NCI-H524 (cell line): ENCODE measurements at regions not wholly inside any gene's neighbourhood (a gene's known extent, or its start where the extent isn't known, plus 50 kb on each side); places are given as distances from the start of the nearest gene placed in this dataset.

Experiments used
- DNase-seq, 2 experiments: peaks; one replicate each; lab custom pipeline; 2025; lab: John Stamatoyannopoulos, UW

GRCh38 chr14:97581016-97581415 lies 783.8 kb downstream of the VRK1 start:
- no peak for DNase-seq

GRCh38 chr14:97582022-97582421 lies 784.8 kb downstream of the VRK1 start:
- no peak for DNase-seq

- DNase-seq, result peak in 1 of 2 experiments; percentile 13
These were observed 787.3 kb downstream of the VRK1 start for GRCh38 chr14:97584528-97584927.

GRCh38 chr14:97592341-97592980 lies 795.3 kb downstream of the VRK1 start:
- no peak for DNase-seq

GRCh38 chr14:97594306-97594705 lies 797.1 kb downstream of the VRK1 start:
- no peak for DNase-seq

GRCh38 chr14:97602438-97603117 lies 805.4 kb downstream of the VRK1 start:
- no peak for DNase-seq

GRCh38 chr14:97603201-97603600 lies 806.0 kb downstream of the VRK1 start:
- DNase-seq, result no peak

- DNase-seq, result no peak
These were observed 807.5 kb downstream of the VRK1 start for GRCh38 chr14:97604731-97605130.

- DNase-seq, result no peak
These were observed 821.2 kb downstream of the VRK1 start for GRCh38 chr14:97618401-97618800.

- DNase-seq, result no peak
These were observed 821.9 kb downstream of the VRK1 start for GRCh38 chr14:97618917-97619690.

GRCh38 chr14:97620066-97620465 lies 822.9 kb downstream of the VRK1 start:
- no peak for DNase-seq

GRCh38 chr14:97624985-97625384 lies 827.8 kb downstream of the VRK1 start:
- no peak for DNase-seq

GRCh38 chr14:97625477-97625876 lies 828.3 kb downstream of the VRK1 start:
- DNase-seq, result peak; percentile 25 to 71

GRCh38 chr14:97626088-97626487 lies 828.9 kb downstream of the VRK1 start:
- peak; percentile 34 to 73 for DNase-seq

- no peak for DNase-seq
These were observed 833.1 kb downstream of the VRK1 start for GRCh38 chr14:97630249-97630648.

- peak in 1 of 2 experiments; percentile 13 for DNase-seq
These were observed 836.1 kb downstream of the VRK1 start for GRCh38 chr14:97633131-97633738.

- peak; percentile 67 to 76 for DNase-seq
These were observed 837.6 kb downstream of the VRK1 start for GRCh38 chr14:97634751-97635150.

GRCh38 chr14:97638864-97639263 lies 841.7 kb downstream of the VRK1 start:
- DNase-seq, result no peak

GRCh38 chr14:97640031-97640430 lies 842.8 kb downstream of the VRK1 start:
- no peak for DNase-seq

GRCh38 chr14:97641827-97642226 lies 844.6 kb downstream of the VRK1 start:
- DNase-seq, result peak; percentile 98 to 99

GRCh38 chr14:97642631-97643030 lies 845.4 kb downstream of the VRK1 start:
- no peak for DNase-seq

GRCh38 chr14:97644365-97644764 lies 847.2 kb downstream of the VRK1 start:
- no peak for DNase-seq

- no peak for DNase-seq
These were observed 852.6 kb downstream of the VRK1 start for GRCh38 chr14:97649752-97650151.
